ENCODE measurements at regions not wholly inside any gene's neighbourhood (a gene's known extent, or its start where the extent isn't known, plus 50 kb on each side); places are given as distances from the start of the nearest gene placed in this dataset.

- ATAC-seq (replicated peaks in 1 of 4) (no peak), DNase-seq (no peak)
- H3K27me3 ChIP-seq (replicated peaks in 1 of 2; ENCODE audit: control insufficient read depth in 2 of 2, extremely low read depth in 1 of 2, insufficient read depth in 2 of 2, low read length in 1 of 2): no peaks in the 10 kb centered on the region
- POLR2A ChIA-PET: no interaction called here
- no peaks in the 10 kb centered on the region for H3K9me3 ChIP-seq
- no peaks in the 10 kb centered on the region for H3K36me3 Mint-ChIP-seq
- CTCF ChIA-PET: no interaction called here
- WGBS (ENCODE audit: insufficient coverage): no CpG with 5 or more reads among the region's 1 CpG
- H3K27ac Mint-ChIP-seq: no peak overlapping the region
- no peak overlapping the region for H3K27ac ChIP-seq (ENCODE audit: low read length)
- no peaks in the 10 kb centered on the region for H3K27me3 Mint-ChIP-seq
- peaks cover 3 to 9% (median 3%) of the 10 kb centered on the region in 3 donors for H3K9me3 Mint-ChIP-seq
- H3K36me3 ChIP-seq (ENCODE audit: control insufficient read depth in 2 of 2, extremely low read depth in 1 of 2, insufficient read depth in 1 of 2, low read length in 1 of 2): no peaks in the 10 kb centered on the region
- H3K4me1 Mint-ChIP-seq: no peaks in the 10 kb centered on the region
- H3K4me3 Mint-ChIP-seq: no peak overlapping the region
- no peaks in the 10 kb centered on the region for H3K4me1 ChIP-seq (ENCODE audit: control insufficient read depth in 1 of 2, extremely low read depth in 1 of 2, insufficient read depth in 2 of 2, low read length in 2 of 2)
- H3K4me3 ChIP-seq (ENCODE audit: control insufficient read depth in 1 of 2, extremely low read depth in 1 of 2, low read length in 1 of 2): no peak overlapping the region
These were observed 819.2 kb downstream of the CCSER2 start for GRCh38 chr10:85147346-85148250.

GRCh38 chr10:85148693-85149640 is 820.6 kb downstream of the CCSER2 start:
- Histone ChIP-seq H3K36me3 (ENCODE audit: control insufficient read depth in 2 of 2, extremely low read depth in 1 of 2, insufficient read depth in 1 of 2, low read length in 1 of 2) (no peaks in the 10 kb centered on the region), H3K4me1 (ENCODE audit: control insufficient read depth in 1 of 2, extremely low read depth in 1 of 2, insufficient read depth in 2 of 2, low read length in 2 of 2) (no peaks in the 10 kb centered on the region), H3K27ac (ENCODE audit: low read length) (no peak overlapping the region), H3K4me3 (ENCODE audit: control insufficient read depth in 1 of 2, extremely low read depth in 1 of 2, low read length in 1 of 2) (no peak overlapping the region), H3K9me3 (no peaks in the 10 kb centered on the region), H3K27me3 (replicated peaks in 1 of 2; ENCODE audit: control insufficient read depth in 2 of 2, extremely low read depth in 1 of 2, insufficient read depth in 2 of 2, low read length in 1 of 2) (no peaks in the 10 kb centered on the region)
- H3K4me1 Mint-ChIP-seq: no peaks in the 10 kb centered on the region
- H3K27me3 Mint-ChIP-seq: no peaks in the 10 kb centered on the region
- WGBS (ENCODE audit: insufficient coverage): 49% methylated on average over 10 of the region's 15 CpGs
- ATAC-seq (replicated peaks in 1 of 4) (no peak), DNase-seq (no peak)
- H3K27ac Mint-ChIP-seq: no peak overlapping the region
- H3K4me3 Mint-ChIP-seq: no peak overlapping the region
- ChIA-PET POLR2A (no interaction called here), CTCF (no interaction called here)
- peaks cover 3% of the 10 kb centered on the region in 3 donors for H3K9me3 Mint-ChIP-seq
- no peaks in the 10 kb centered on the region for H3K36me3 Mint-ChIP-seq

GRCh38 chr10:85149766-85150165 is 821.4 kb downstream of the CCSER2 start:
- Mint-ChIP-seq H3K36me3 (no peaks in the 10 kb centered on the region), H3K27ac (no peak overlapping the region), H3K4me3 (no peak overlapping the region), H3K9me3 (peaks cover 0 to 3% (median 0%) of the 10 kb centered on the region in 3 donors), H3K4me1 (no peaks in the 10 kb centered on the region), H3K27me3 (no peaks in the 10 kb centered on the region)
- H3K27me3 ChIP-seq (replicated peaks in 1 of 2; ENCODE audit: control insufficient read depth in 2 of 2, extremely low read depth in 1 of 2, insufficient read depth in 2 of 2, low read length in 1 of 2): no peaks in the 10 kb centered on the region
- no peaks in the 10 kb centered on the region for H3K36me3 ChIP-seq (ENCODE audit: control insufficient read depth in 2 of 2, extremely low read depth in 1 of 2, insufficient read depth in 1 of 2, low read length in 1 of 2)
- WGBS (ENCODE audit: insufficient coverage): no CpG with 5 or more reads among the region's 2 CpGs
- ChIA-PET CTCF (no interaction called here), POLR2A (no interaction called here)
- no peak for DNase-seq
- H3K4me1 ChIP-seq (ENCODE audit: control insufficient read depth in 1 of 2, extremely low read depth in 1 of 2, insufficient read depth in 2 of 2, low read length in 2 of 2): no peaks in the 10 kb centered on the region
- no peaks in the 10 kb centered on the region for H3K9me3 ChIP-seq
- no peak overlapping the region for H3K4me3 ChIP-seq (ENCODE audit: control insufficient read depth in 1 of 2, extremely low read depth in 1 of 2, low read length in 1 of 2)
- no peak for ATAC-seq (replicated peaks in 1 of 4)
- no peak overlapping the region for H3K27ac ChIP-seq (ENCODE audit: low read length)

GRCh38 chr10:85151506-85151905 is 823.1 kb downstream of the CCSER2 start:
- no peaks in the 10 kb centered on the region for H3K27me3 ChIP-seq (replicated peaks in 1 of 2; ENCODE audit: control insufficient read depth in 2 of 2, extremely low read depth in 1 of 2, insufficient read depth in 2 of 2, low read length in 1 of 2)
- ATAC-seq (replicated peaks in 1 of 4) (no peak), DNase-seq (no peak)
- Mint-ChIP-seq H3K4me1 (no peaks in the 10 kb centered on the region), H3K36me3 (no peaks in the 10 kb centered on the region), H3K27me3 (no peaks in the 10 kb centered on the region), H3K9me3 (no peaks in the 10 kb centered on the region), H3K4me3 (no peak overlapping the region), H3K27ac (no peak overlapping the region)
- no peaks in the 10 kb centered on the region for H3K9me3 ChIP-seq
- WGBS (ENCODE audit: insufficient coverage): 80% methylated on average over 1 of the region's 3 CpGs
- no peaks in the 10 kb centered on the region for H3K4me1 ChIP-seq (ENCODE audit: control insufficient read depth in 1 of 2, extremely low read depth in 1 of 2, insufficient read depth in 2 of 2, low read length in 2 of 2)
- no peak overlapping the region for H3K4me3 ChIP-seq (ENCODE audit: control insufficient read depth in 1 of 2, extremely low read depth in 1 of 2, low read length in 1 of 2)
- POLR2A ChIA-PET: no interaction called here
- H3K36me3 ChIP-seq (ENCODE audit: control insufficient read depth in 2 of 2, extremely low read depth in 1 of 2, insufficient read depth in 1 of 2, low read length in 1 of 2): no peaks in the 10 kb centered on the region
- CTCF ChIA-PET: interaction anchor here in 1 of 2 donors (0.7 kb wide), 1 partner anchor 14 kb away, joined by 3 read pairs; no protein-coding TSS in a partner anchor
- no peak overlapping the region for H3K27ac ChIP-seq (ENCODE audit: low read length)

GRCh38 chr10:85152496-85152895 is 824.1 kb downstream of the CCSER2 start:
- H3K27me3 ChIP-seq (replicated peaks in 1 of 2; ENCODE audit: control insufficient read depth in 2 of 2, extremely low read depth in 1 of 2, insufficient read depth in 2 of 2, low read length in 1 of 2): no peaks in the 10 kb centered on the region
- no peak overlapping the region for H3K27ac Mint-ChIP-seq
- no peaks in the 10 kb centered on the region for H3K4me1 ChIP-seq (ENCODE audit: control insufficient read depth in 1 of 2, extremely low read depth in 1 of 2, insufficient read depth in 2 of 2, low read length in 2 of 2)
- no peak overlapping the region for H3K4me3 Mint-ChIP-seq
- ATAC-seq (replicated peaks in 1 of 4): no peak
- no CpG with 5 or more reads among the region's 3 CpGs for WGBS (ENCODE audit: insufficient coverage)
- no peak for DNase-seq
- ChIA-PET CTCF (interaction anchor here in 1 of 2 donors (0.5 kb wide), 1 partner anchor 298 kb away, joined by 4 read pairs; no protein-coding TSS in a partner anchor), POLR2A (no interaction called here)
- no peaks in the 10 kb centered on the region for H3K9me3 Mint-ChIP-seq
- H3K9me3 ChIP-seq: no peaks in the 10 kb centered on the region
- H3K4me1 Mint-ChIP-seq: no peaks in the 10 kb centered on the region
- no peak overlapping the region for H3K27ac ChIP-seq (ENCODE audit: low read length)
- H3K4me3 ChIP-seq (ENCODE audit: control insufficient read depth in 1 of 2, extremely low read depth in 1 of 2, low read length in 1 of 2): no peak overlapping the region
- no peaks in the 10 kb centered on the region for H3K36me3 Mint-ChIP-seq
- no peaks in the 10 kb centered on the region for H3K27me3 Mint-ChIP-seq
- no peaks in the 10 kb centered on the region for H3K36me3 ChIP-seq (ENCODE audit: control insufficient read depth in 2 of 2, extremely low read depth in 1 of 2, insufficient read depth in 1 of 2, low read length in 1 of 2)

GRCh38 chr10:85152911-85153310 is 824.5 kb downstream of the CCSER2 start:
- Mint-ChIP-seq H3K9me3 (no peaks in the 10 kb centered on the region), H3K4me1 (no peaks in the 10 kb centered on the region), H3K27me3 (no peaks in the 10 kb centered on the region), H3K27ac (no peak overlapping the region), H3K4me3 (no peak overlapping the region), H3K36me3 (no peaks in the 10 kb centered on the region)
- H3K4me3 ChIP-seq (ENCODE audit: control insufficient read depth in 1 of 2, extremely low read depth in 1 of 2, low read length in 1 of 2): no peak overlapping the region
- H3K27me3 ChIP-seq (replicated peaks in 1 of 2; ENCODE audit: control insufficient read depth in 2 of 2, extremely low read depth in 1 of 2, insufficient read depth in 2 of 2, low read length in 1 of 2): no peaks in the 10 kb centered on the region
- H3K9me3 ChIP-seq: no peaks in the 10 kb centered on the region
- no peaks in the 10 kb centered on the region for H3K4me1 ChIP-seq (ENCODE audit: control insufficient read depth in 1 of 2, extremely low read depth in 1 of 2, insufficient read depth in 2 of 2, low read length in 2 of 2)
- WGBS (ENCODE audit: insufficient coverage): no CpG with 5 or more reads among the region's 1 CpG
- no peak for ATAC-seq (replicated peaks in 1 of 4)
- POLR2A ChIA-PET: no interaction called here
- CTCF ChIA-PET: interaction anchor here in 1 of 2 donors (0.5 kb wide), 1 partner anchor 297 kb away, joined by 4 read pairs; no protein-coding TSS in a partner anchor
- no peaks in the 10 kb centered on the region for H3K36me3 ChIP-seq (ENCODE audit: control insufficient read depth in 2 of 2, extremely low read depth in 1 of 2, insufficient read depth in 1 of 2, low read length in 1 of 2)
- H3K27ac ChIP-seq (ENCODE audit: low read length): no peak overlapping the region
- no peak for DNase-seq
